Natural killer cell (primary cell): ENCODE measurements at regions not wholly inside any gene's neighbourhood (a gene's known extent, or its start where the extent isn't known, plus 50 kb on each side); places are given as distances from the start of the nearest gene placed in this dataset.

ENCODE experiments used
- ATAC-seq, 3 donors: fragments of 150-1000 bp in 2 of 3; fragments of 200-7000 bp in 1 of 3; cut with Tn5 transposase; 1 replicate in 1 of 3; 2 replicates in 2 of 3; pipeline ENCODE4 v1.10.0; 2021; ENCODE audit warnings: mild to moderate bottlenecking in 2 of 3, moderate library complexity in 2 of 3
- DNase-seq, 2 donors: peaks; one replicate each; pipeline versions ENCODE4 v3.0.0 to v3.0.0-alpha.2; 2013 to 2021; ENCODE audit warnings: mixed read lengths in 1 of 2
- H3K27ac ChIP-seq: one replicate; pipeline ENCODE4 v1.5.1; 2013; ENCODE audit warnings: mild to moderate bottlenecking, low read length
- H3K27me3 ChIP-seq: one replicate; pipeline ENCODE4 v1.6.1; 2013; ENCODE audit warnings: low read length; ENCODE audit not compliant: control insufficient read depth, insufficient read depth
- H3K36me3 ChIP-seq: one replicate; pipeline ENCODE4 v1.6.1; 2013; ENCODE audit warnings: low read length; ENCODE audit not compliant: control insufficient read depth, insufficient read depth
- H3K4me1 ChIP-seq: one replicate; pipeline ENCODE4 v1.6.1; 2013; ENCODE audit warnings: low read length; ENCODE audit not compliant: control insufficient read depth, insufficient read depth
- H3K4me3 ChIP-seq: one replicate; pipeline ENCODE4 v1.5.1; 2013; ENCODE audit warnings: low read length
- H3K9me3 ChIP-seq: one replicate; pipeline ENCODE4 v1.6.1; 2013; ENCODE audit warnings: low read length; ENCODE audit not compliant: control insufficient read depth, insufficient read depth
- H3K27ac Mint-ChIP-seq, 2 donors: one replicate each; pipeline ENCODE4 v1.8.0; 2022; ENCODE audit warnings: mild to moderate bottlenecking in 2 of 2, mixed read lengths in 2 of 2, moderate library complexity in 1 of 2
- H3K27me3 Mint-ChIP-seq, 2 donors: one replicate each; pipeline ENCODE4 v1.8.0; 2022; ENCODE audit warnings: low read depth in 2 of 2, mixed read lengths in 2 of 2
- H3K36me3 Mint-ChIP-seq: one replicate; pipeline ENCODE4 v1.8.0; 2022; ENCODE audit warnings: mixed read lengths
- H3K4me1 Mint-ChIP-seq, 2 donors: one replicate each; pipeline ENCODE4 v1.8.0; 2022; ENCODE audit warnings: mixed read lengths in 2 of 2
- H3K4me3 Mint-ChIP-seq: one replicate; pipeline ENCODE4 v1.8.0; 2022; ENCODE audit warnings: mild to moderate bottlenecking, moderate library complexity, mixed read lengths
- H3K9me3 Mint-ChIP-seq, 2 donors: one replicate each; pipeline ENCODE4 v1.8.0; 2022; ENCODE audit warnings: mixed read lengths in 2 of 2
- WGBS: methylation state at CpG from one replicate; pipeline ENCODE4 v1.1.7; 2013; ENCODE audit warnings: missing lambda C conversion rate; ENCODE audit not compliant: insufficient coverage; 5-methylcytosine and 5-hydroxymethylcytosine counted together
- intact Hi-C: fragments of 100-400 bp; cut with micrococcal nuclease; formaldehyde crosslinking; loops from one replicate; pipeline ENCODE4 v1.14.2; 2022
- TF ChIP-seq, protein P1 (sequence below): fragments of 200-600 bp; IDR thresholded peaks from one replicate; pipeline ENCODE4 v1.8.0; 2022; ENCODE audit warnings: antibody characterized with exemption

DNA sequence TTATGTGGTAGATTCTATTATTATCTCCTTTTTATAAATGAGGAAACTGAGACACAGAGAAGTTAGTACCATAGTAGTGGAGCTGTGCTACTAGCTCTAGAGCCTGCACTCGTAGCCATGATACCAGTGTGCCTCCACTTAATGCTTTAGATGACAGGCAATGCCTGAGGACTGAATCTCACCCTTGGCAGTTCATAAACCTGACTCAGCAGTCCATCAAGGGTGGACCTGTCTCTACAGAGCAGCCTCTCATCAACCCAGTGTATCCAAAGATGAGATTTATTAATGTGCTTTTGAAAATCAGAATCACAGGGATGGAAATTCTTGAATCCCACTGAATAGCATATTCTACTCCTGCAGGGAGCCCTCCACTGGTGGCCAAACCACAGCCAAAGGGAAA is 483.2 kb upstream of the DIPK2B start:
- H3K4me1 ChIP-seq = no peaks in the 10 kb centered on the region
- no peak overlapping the region for H3K4me3 Mint-ChIP-seq
- peaks cover 2 to 14% of the 10 kb centered on the region in 2 donors for H3K27me3 Mint-ChIP-seq
- H3K36me3 Mint-ChIP-seq = no peaks in the 10 kb centered on the region
- ATAC-seq (no peak), DNase-seq (no peak)
- intact Hi-C loops = no loop called here
- H3K9me3 Mint-ChIP-seq = no peaks in the 10 kb centered on the region
- H3K4me1 Mint-ChIP-seq = no peaks in the 10 kb centered on the region
- no peaks in the 10 kb centered on the region for H3K9me3 ChIP-seq
- H3K27ac ChIP-seq = no peak overlapping the region
- TF ChIP-seq, protein P1, sequence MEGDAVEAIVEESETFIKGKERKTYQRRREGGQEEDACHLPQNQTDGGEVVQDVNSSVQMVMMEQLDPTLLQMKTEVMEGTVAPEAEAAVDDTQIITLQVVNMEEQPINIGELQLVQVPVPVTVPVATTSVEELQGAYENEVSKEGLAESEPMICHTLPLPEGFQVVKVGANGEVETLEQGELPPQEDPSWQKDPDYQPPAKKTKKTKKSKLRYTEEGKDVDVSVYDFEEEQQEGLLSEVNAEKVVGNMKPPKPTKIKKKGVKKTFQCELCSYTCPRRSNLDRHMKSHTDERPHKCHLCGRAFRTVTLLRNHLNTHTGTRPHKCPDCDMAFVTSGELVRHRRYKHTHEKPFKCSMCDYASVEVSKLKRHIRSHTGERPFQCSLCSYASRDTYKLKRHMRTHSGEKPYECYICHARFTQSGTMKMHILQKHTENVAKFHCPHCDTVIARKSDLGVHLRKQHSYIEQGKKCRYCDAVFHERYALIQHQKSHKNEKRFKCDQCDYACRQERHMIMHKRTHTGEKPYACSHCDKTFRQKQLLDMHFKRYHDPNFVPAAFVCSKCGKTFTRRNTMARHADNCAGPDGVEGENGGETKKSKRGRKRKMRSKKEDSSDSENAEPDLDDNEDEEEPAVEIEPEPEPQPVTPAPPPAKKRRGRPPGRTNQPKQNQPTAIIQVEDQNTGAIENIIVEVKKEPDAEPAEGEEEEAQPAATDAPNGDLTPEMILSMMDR = no peak
- no peak overlapping the region for H3K27ac Mint-ChIP-seq
- H3K27me3 ChIP-seq = no peaks in the 10 kb centered on the region
- WGBS = no CpG with 5 or more reads among the region's 1 CpG
- no peak overlapping the region for H3K4me3 ChIP-seq
- no peaks in the 10 kb centered on the region for H3K36me3 ChIP-seq

DNA sequence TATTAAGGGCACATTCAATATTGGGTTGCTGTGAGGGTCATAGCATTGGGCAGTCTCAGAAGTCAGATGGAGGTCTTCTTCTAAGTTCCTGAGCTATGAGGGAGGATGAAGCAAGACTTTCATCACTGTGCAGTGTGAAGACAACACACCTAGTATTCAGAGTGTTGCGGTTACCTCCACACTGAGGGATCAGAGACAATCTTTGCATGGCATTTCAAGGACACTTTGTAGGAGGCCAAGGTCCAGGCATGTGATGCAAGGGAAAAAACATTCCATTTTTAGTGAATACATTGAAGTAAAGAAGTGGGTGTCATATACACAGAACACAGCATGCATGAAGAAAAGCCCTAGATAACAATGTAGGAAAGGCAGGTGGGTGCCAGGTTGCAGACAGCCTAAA is 481.2 kb upstream of the DIPK2B start:
- H3K36me3 ChIP-seq = no peaks in the 10 kb centered on the region
- no peaks in the 10 kb centered on the region for H3K36me3 Mint-ChIP-seq
- H3K27ac Mint-ChIP-seq = no peak overlapping the region
- no peaks in the 10 kb centered on the region for H3K4me1 ChIP-seq
- H3K9me3 ChIP-seq = no peaks in the 10 kb centered on the region
- ATAC-seq = no peak
- no peaks in the 10 kb centered on the region for H3K4me1 Mint-ChIP-seq
- H3K27ac ChIP-seq = no peak overlapping the region
- H3K4me3 ChIP-seq = no peak overlapping the region
- no peak for DNase-seq
- H3K27me3 ChIP-seq = no peaks in the 10 kb centered on the region
- peaks cover 2 to 15% of the 10 kb centered on the region in 2 donors for H3K27me3 Mint-ChIP-seq
- intact Hi-C loops = no loop called here
- TF ChIP-seq, protein P1 = no peak
- WGBS = 100% methylated on average over 1 of the region's 1 CpG
- no peaks in the 10 kb centered on the region for H3K9me3 Mint-ChIP-seq
- no peak overlapping the region for H3K4me3 Mint-ChIP-seq

DNA sequence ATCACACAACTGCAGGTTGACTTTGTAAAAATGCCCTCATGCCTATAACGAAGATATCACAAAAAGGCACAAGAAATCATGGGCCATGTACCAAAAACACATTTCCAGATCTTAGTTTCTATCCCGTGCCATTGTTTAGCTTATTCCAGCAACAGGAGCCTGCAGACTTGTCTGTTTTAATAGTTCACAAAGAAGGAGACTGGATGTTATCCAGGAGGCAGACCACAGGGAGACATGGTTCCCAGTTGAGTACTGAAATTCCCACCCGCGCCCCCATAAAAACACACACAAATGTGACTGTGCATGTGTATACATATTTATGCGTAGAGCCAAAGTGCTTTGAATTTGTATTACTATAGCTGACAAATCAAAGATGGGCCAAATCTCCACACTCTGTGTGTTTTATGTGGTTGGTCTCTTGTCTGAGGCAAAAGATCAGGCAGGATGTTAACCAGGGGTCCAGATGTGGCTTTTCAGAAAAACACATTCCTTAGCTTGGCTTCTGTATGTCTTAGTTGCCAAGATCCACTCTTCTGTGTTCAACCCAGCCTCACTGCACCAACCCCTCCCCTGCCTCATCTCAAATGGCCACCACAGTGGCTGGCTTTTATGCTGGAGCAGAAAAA is 469.2 kb upstream of the DIPK2B start:
- no peak overlapping the region for H3K4me3 ChIP-seq
- H3K36me3 Mint-ChIP-seq = no peaks in the 10 kb centered on the region

More for the DNA sequence above, 469.2 kb upstream of the DIPK2B start:
- DNase-seq (no peak), ATAC-seq (no peak)
- H3K27ac Mint-ChIP-seq = no peak overlapping the region
- Histone ChIP-seq H3K27ac (no peak overlapping the region), H3K27me3 (no peaks in the 10 kb centered on the region), H3K36me3 (no peaks in the 10 kb centered on the region), H3K4me1 (no peaks in the 10 kb centered on the region), H3K9me3 (no peaks in the 10 kb centered on the region)
- H3K4me3 Mint-ChIP-seq = no peak overlapping the region
- TF ChIP-seq, protein P1 = no peak
- H3K4me1 Mint-ChIP-seq = no peaks in the 10 kb centered on the region
- H3K27me3 Mint-ChIP-seq = peaks cover 0 to 16% of the 10 kb centered on the region in 2 donors
- intact Hi-C loops = no loop called here
- H3K9me3 Mint-ChIP-seq = no peaks in the 10 kb centered on the region
- 60% methylated on average over 2 of the region's 5 CpGs for WGBS
